HL-60/S4 (cell line): ENCODE measurements at regions not wholly inside any gene's neighbourhood (a gene's known extent, or its start where the extent isn't known, plus 50 kb on each side); places are given as distances from the start of the nearest gene placed in this dataset.

Experiments
- in situ Hi-C: fragments of 300-500 bp; cut with MboI; formaldehyde crosslinking; loops from 2 replicates; pipeline ENCODE4 v1.14.3; 2022; ENCODE audit warnings: low sequenced_read_pairs

DNA sequence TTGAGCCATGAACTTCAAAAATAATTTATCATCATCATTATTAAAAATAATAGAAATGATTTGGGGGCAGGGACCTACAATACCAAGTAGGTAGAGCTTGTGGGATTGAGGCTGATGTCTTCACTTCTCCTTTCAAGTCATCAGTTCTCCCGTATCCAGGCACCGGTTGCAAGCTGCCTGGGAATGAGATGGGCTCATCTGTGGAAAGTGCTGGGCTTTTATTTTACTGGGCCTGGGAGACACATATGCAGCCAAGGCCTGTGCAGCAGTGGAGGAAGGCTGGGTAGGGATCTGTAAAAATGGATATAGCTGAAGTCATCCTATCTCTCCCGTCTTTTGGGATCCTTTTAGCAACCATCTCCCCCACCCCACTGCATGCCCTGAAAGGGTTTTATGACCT lies 284.1 kb upstream of the CLINT1 start:
- in situ Hi-C loops = no loop called here

DNA sequence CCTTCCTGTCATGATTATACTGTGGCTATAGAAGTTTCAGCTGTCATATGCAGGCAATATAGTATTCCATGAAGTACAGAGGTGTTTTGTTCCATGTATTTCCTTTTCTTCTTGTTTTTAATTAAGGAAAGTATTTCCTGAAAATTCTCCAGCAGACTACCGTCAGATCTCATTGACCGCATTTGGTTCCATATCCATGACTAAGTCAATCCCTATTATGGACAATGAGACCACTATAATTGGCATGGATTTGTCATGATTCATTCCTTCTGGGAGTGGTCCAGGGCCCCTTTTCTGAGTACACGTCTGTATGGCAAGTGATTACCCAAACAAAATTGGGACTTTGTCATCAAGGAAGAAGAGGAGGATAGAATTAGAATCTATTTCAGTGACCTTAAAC lies 283.2 kb upstream of the CLINT1 start:
- in situ Hi-C loops = no loop called here

- in situ Hi-C loops = no loop called here
Observed at GRCh38 chr5:158140120-158140731, 281.3 kb upstream of the CLINT1 start.

GRCh38 chr5:158139161-158139560 lies 280.2 kb upstream of the CLINT1 start:
- in situ Hi-C loops = no loop called here

DNA sequence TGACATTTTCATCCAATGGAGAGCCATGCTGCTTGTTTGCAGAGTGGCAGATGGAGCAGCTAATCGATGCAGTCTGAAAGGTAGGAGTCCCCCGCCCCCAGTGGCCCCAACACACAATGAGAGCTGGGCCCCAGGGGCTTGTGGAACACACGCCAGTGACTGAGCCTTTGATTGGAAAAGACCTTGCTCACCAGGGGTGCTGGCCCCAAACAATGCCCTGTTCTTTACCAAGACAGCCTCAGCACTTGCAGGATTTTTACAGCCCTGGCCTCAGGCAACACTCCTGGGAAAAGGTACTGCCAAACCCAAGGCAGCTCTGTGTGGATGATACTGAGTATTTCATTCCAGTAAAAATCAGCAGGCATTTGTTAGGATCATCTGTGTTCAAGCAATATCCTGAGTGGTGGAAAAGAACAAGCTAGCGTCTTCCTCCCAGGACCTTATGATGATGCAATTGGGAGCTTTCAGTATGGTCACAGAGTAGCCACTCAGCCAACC lies 276.8 kb upstream of the CLINT1 start:
- in situ Hi-C loops = no loop called here

DNA sequence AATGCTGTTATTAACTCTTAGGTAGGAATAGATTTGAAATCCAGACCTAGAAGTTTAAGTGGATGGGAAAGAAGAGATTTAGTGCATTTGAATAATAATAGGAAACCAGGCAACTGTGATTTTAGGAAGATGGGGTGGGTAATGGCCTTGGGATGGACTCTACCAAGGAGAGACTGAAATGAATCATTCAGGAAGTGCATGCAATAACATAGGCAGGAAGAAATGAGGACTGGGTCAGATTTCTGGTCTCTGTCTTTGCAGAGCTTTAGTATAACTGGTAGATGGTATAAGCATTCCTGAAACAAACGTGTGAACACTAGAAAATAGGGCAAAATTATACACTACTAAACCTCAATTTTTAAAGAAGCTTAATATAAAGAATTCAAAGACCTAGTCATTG lies 274.4 kb upstream of the CLINT1 start:
- in situ Hi-C loops = no loop called here

DNA sequence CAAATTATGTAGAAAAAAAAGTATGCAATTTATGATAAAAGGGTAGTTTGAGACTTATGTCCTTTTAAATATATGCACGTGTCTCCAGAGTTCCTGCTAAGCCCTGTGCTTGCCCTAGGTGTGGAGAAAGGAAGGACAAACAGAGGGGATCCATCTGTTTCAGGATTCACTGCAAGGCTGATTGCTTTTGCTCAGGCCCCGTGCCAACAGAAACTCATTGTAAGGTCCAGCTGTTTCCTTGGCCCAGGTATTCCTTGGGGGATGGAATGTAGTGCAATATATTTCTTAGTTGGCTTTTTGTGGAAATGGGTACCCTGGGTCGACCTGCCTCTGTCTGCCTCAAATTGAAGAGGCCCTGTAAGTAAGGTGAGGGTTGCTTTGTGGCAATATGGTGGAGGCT lies 268.6 kb upstream of the CLINT1 start:
- in situ Hi-C loops = no loop called here

- in situ Hi-C loops = no loop called here
Observed at GRCh38 chr5:158126442-158127405, 267.8 kb upstream of the CLINT1 start.

GRCh38 chr5:158124606-158125316 lies 265.8 kb upstream of the CLINT1 start:
- in situ Hi-C loops = no loop called here

GRCh38 chr5:158123595-158123994 lies 264.6 kb upstream of the CLINT1 start:
- in situ Hi-C loops = no loop called here

GRCh38 chr5:158121678-158122077 lies 262.7 kb upstream of the CLINT1 start:
- in situ Hi-C loops = no loop called here

GRCh38 chr5:158120760-158121159 lies 261.8 kb upstream of the CLINT1 start:
- in situ Hi-C loops = no loop called here

GRCh38 chr5:158119961-158120723 lies 261.2 kb upstream of the CLINT1 start:
- in situ Hi-C loops = no loop called here

DNA sequence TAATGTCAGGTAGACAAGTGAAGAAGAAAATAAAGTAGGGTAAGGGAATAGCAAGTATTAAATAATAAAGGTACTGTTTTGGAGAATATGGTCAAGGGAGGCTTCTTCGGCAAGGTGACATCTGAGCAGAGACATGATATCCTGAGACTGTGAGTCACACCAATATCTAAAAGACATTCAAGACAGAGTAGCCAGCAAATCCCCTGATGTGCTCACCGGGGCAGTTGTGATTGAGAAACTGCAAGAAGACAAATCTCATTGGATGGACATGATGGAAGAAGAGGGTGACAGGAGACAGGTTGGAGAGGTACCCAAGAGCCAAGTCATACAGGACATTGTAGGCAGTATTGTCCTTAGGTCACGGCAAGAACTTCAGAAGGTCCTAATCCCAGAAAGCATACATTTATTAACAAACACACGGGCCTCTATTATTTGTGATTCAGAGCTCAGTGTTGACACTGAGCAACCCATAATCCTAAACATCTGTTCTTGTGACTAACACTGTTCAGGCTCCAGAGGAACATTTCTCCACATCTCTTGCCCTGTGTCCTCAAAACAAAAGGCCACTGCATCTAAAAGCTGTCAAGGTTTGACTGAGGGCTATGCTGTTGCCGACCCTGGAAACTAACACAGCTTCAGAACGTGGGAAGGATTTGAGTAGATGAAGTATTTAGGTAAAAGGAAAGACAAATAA lies 258.7 kb upstream of the CLINT1 start:
- in situ Hi-C loops = no loop called here

DNA sequence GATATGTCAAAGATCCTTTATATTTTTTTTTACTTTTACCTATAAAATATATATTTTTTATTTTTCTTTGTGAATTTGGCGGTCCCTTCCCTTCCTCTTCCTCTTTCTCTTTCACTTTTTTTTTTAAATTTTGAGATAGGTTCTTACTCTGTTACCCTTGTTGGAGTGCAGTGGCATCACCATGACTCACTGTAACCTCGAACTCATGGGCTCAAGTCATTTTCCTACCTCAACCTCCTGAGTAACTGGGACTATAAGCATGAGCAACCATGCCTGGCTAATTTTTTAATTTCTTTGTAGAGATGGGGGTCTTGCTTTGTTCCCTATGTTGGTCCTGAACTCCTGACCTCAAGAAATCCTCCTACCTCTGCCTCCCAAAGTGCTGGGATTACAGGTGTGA lies 258.0 kb upstream of the CLINT1 start:
- in situ Hi-C loops = no loop called here

DNA sequence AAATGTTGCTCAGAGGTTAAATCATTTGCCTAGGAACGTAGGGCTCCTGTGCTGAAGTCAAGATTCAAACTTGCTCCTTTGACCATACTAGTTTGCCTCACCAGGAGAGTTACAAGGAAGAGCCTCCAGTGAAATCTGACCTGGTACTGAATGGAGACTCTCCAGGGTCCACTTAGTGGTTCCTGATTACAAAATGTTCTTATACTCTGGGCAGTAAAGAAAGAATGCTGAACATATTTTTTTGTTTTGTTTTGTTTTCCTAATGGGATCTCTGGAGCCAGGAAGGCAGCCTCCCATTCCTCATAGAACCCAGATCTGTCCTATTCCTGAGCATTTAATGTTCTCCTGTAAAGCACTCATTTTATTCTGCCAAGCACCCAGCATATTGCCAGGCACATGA lies 256.5 kb upstream of the CLINT1 start:
- in situ Hi-C loops = no loop called here

- in situ Hi-C loops = no loop called here
Observed at GRCh38 chr5:158108177-158108576, 249.2 kb upstream of the CLINT1 start.

DNA sequence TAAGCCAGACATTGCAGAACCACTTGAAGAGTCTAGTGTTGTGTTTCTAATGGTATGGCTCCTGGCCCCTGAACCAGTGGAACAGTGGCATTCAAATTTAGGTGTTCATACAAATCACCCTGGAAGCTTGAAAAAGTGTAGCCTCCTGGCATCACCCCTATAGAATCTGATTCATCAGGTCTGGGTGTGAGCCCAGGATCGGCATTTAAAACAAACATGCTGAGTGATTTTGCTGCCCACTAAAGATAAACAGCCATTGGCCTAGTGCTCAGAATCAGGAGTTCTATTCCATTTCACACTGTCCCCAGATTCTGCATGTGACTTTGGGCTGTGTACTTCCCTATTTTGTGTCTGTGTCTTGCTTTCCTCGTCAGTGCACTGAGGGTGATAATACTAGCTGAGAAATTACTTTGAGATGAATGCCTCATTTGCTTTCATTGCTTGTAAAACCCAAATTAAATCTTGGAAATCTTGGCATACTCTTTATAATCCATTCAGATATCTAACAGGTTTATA lies 241.5 kb upstream of the CLINT1 start:
- in situ Hi-C loops = no loop called here

GRCh38 chr5:158099571-158100105 lies 240.7 kb upstream of the CLINT1 start:
- in situ Hi-C loops = no loop called here

DNA sequence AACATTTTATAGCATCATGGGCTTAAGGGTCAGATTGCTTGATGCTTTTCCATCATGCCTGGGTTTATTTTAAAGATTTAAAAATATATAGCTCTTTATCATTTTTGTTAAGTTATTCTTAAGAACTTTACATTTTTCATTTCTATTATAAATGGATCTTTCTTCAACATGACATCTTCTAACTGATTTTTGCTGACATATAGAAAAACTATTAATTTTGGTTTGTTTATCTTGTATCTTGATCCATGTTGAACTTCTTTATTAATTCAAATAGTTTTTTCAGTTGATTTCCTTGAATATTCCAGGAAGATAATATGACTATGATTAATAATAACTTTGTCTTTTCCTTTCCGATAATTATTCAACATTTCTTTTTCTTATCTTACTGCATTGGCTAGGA lies 237.9 kb upstream of the CLINT1 start:
- in situ Hi-C loops = no loop called here
